NOMO-1 (cell line): ENCODE measurements at regions not wholly inside any gene's neighbourhood (a gene's known extent, or its start where the extent isn't known, plus 50 kb on each side); places are given as distances from the start of the nearest gene placed in this dataset.

Experiments
- DNase-seq, 2 experiments: peaks; one replicate each; lab custom pipeline; 2025; ENCODE audit not compliant: unreplicated experiment in 2 of 2; lab: John Stamatoyannopoulos, UW

DNA sequence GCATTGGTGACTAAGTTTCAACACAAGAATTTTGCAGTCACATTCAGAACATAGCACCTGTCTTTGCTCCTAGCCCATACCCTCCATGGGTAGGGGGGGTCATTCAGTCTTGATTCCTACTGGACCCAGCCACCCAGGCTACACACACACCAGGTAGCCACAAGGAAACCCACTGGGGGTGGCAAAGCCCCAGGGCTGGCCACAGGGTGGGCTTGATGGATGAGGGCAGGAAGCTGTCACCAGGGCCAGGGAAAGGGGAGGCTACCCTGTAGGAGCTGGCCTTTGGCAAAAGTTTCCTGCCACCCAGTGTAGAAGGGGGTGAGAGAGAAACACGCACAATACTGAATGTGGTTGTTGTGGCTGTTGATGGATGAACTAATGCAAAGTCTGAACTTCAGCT is 74.5 kb upstream of the NKX1-1 start:
- DNase-seq = no peak

DNA sequence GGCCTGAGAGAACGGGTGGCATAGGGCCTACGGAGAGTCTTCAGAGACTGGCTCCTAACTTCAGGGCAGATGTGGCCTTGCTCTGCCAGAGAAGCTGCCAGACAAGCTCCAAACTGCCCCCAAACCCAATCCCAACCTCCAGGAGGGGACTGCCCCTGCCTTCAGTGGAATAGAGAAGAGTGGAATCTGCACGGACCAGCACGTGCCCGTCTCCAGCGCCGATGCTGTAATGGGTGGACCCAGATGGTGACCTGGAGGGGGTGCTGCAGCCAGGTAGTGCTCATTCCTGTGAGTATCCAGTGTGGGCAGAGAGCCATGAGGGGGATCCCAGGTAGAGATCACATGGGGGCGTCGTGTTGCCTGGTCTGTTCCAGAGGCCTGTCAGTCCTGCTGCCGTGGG is 73.2 kb upstream of the NKX1-1 start:
- DNase-seq = no peak

- DNase-seq = no peak
Measured at GRCh38 chr4:1478766-1479355, 72.6 kb upstream of the NKX1-1 start.

GRCh38 chr4:1477045-1477840 is 71.0 kb upstream of the NKX1-1 start:
- DNase-seq = no peak

- DNase-seq = no peak
Measured at GRCh38 chr4:1476140-1476513, 69.9 kb upstream of the NKX1-1 start.

GRCh38 chr4:1475277-1476139 is 69.3 kb upstream of the NKX1-1 start:
- no peak for DNase-seq

GRCh38 chr4:1474126-1475090 is 68.2 kb upstream of the NKX1-1 start:
- no peak for DNase-seq

GRCh38 chr4:1473718-1474117 is 67.5 kb upstream of the NKX1-1 start:
- DNase-seq = no peak

GRCh38 chr4:1472911-1473518 is 66.8 kb upstream of the NKX1-1 start:
- DNase-seq = no peak

DNA sequence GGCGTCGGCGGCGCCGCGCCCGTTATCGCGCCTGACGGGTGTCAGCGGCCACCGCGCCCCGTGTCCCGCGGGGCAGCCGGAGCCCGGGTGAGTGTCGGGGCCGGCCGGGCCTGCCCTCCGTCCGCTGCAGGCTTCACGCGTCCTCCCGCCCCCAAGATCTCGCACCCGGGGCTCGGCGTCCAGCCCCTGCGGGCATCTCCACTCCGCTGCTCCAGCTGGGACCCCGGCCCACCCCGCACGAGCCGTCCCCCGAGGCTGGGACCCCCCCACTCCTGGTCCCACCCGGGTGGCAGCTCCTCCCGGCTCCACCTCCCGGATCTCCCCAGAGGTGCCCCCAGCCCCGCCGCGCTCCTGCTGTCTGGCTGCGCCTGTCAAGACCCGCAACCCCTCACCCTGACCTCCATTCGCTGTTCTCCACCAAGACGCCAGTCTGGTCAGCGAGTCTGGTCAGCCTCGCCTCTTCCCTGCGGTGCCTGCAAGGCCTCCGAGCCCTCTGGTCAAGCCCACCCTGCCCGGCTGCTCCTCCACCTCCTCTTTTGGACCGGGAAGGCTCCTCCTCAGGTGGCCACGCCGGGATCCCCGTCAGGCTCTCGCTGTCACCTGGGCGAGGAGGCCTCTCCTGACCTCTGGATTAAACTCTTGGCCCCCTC is 66.0 kb upstream of the NKX1-1 start:
- DNase-seq = no peak

DNA sequence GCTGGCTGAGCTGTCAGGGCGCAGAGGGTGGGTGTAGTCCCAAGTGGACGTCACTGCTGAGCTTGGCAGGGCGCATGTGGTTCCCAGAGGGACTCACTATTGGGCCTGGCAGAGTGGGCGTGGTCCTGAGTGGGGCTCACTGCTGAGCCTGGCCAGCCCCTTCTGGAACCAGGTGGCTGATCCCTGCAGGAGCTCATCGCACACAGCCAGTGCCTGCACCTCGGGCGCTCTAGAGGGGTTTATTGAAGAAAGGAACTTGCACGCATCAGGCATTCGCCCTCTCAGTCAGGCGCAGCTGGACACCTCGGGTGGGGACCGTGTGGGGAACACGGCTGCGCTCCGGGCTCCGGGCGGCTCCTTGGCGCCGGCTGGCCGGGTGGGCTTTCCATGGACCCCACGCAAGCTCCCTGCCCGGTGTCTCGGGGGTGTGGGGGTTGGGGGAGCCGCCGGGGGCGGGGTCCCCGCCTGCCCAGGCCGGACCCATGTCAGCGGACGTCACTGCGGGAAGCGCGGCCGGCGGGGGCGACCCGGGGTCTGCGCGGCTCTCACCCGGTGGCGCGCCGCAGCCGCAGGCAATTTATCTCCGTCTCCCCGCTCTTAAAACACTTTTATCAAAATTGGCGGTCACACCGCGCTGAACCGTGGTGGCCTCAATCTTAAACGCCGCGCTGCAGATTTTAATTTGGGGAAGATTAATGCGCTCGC is 65.4 kb upstream of the NKX1-1 start:
- no peak for DNase-seq

- no peak for DNase-seq
Measured at GRCh38 chr4:1470816-1471442, 64.7 kb upstream of the NKX1-1 start.

GRCh38 chr4:1470393-1470670 is 64.1 kb upstream of the NKX1-1 start:
- no peak for DNase-seq

GRCh38 chr4:1469607-1470392 is 63.6 kb upstream of the NKX1-1 start:
- DNase-seq = no peak

- no peak for DNase-seq
Measured at GRCh38 chr4:1469043-1469442, 62.8 kb upstream of the NKX1-1 start.

DNA sequence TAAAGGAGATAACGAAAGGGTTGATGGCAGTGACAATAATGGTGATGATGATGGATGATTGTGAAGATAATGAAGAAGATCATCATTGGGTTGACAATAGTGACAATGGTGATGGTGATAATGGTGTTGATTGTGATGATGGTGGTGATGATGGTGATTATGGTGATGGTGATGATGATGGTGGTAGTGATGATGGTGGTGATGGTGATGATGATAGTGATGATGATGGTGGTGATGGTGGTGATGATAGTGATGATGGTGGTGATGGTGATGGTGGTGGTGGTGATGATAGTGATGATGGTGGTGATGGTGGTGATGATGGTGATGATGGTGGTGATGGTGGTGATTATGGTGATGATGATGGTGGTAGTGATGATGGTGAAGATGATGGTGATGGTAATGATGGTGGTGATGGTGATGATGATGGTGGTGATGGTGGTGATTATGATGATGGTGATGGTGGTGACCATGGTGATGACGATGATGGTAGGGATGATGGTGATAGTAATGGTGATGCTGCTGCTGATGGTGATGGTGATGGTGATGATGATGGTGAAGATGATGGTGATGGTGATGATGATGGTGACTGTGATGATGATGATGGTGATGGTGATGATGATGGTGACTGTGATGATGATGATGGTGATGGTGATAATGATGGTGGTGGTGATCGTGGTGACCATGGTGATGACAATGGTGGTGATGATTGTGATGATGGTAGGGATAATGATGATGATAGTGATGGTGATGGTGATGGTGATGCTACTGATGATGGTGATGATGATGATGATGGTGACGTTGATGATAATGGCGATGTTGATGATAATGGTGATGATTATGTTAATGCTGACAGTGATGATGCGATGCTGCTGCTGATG is 61.6 kb upstream of the NKX1-1 start:
- DNase-seq = no peak

- DNase-seq = no peak
Measured at GRCh38 chr4:1466863-1467165, 60.6 kb upstream of the NKX1-1 start.
